NB4 (cell line): ENCODE measurements at regions not wholly inside any gene's neighbourhood (a gene's known extent, or its start where the extent isn't known, plus 50 kb on each side); places are given as distances from the start of the nearest gene placed in this dataset.

ENCODE experiments used
- DNase-seq: peaks from one replicate; pipeline ENCODE4 v3.0.0; 2010; ENCODE audit warnings: low read depth
- H3K4me3 ChIP-seq: one replicate; pipeline ENCODE4 v1.5.1; 2011; ENCODE audit warnings: mild to moderate bottlenecking, low read depth, low read length, moderate library complexity
- CTCF ChIP-seq: IDR thresholded peaks from one replicate; pipeline ENCODE4 v1.5.1; 2012; ENCODE audit warnings: low read depth, low read length
- MAX ChIP-seq: IDR thresholded peaks from 2 replicates; pipeline ENCODE4 v1.6.1; 2011; ENCODE audit warnings: low read depth, low read length
- MYC ChIP-seq: IDR thresholded peaks from 2 replicates; pipeline ENCODE4 v1.6.1; 2011; ENCODE audit warnings: low read depth, low read length
- POLR2A ChIP-seq: IDR thresholded peaks from 2 replicates; pipeline ENCODE4 v1.6.1; 2011; ENCODE audit warnings: mild to moderate bottlenecking; ENCODE audit not compliant: insufficient read length; ENCODE audit errors: extremely low read depth

DNA sequence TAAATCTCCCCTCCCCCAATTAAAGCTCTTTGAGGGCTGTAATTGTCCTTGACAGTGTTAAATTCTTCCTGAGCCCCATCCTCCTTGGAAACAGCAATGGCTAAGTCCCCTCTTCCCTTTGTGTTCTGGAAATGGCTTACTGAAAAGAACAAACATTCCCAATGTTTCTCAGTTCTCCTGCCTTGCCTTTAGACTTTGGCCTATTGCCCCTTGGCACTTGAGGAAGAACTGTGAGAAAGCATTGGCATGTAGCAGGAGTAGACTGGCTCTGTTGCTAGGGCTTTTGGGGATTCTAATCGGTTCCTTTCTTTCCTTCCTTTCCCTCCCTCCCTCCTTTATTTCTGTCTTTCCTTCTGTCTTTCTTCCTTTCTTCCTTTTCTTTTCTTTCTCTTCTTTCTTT, 463.3 kb upstream of the PODXL start:
- no peak for TF ChIP-seq MAX
- no peak for TF ChIP-seq CTCF
- no peak for TF ChIP-seq POLR2A
- no peak for TF ChIP-seq MYC
- no peak overlapping the region for H3K4me3 ChIP-seq
- no peak for DNase-seq

GRCh38 chr7:132009778-132010177, 453.4 kb upstream of the PODXL start:
- DNase-seq: no peak
- no peak overlapping the region for H3K4me3 ChIP-seq
- TF ChIP-seq MAX: no peak
- TF ChIP-seq POLR2A: no peak
- no peak for TF ChIP-seq CTCF
- no peak for TF ChIP-seq MYC

DNA sequence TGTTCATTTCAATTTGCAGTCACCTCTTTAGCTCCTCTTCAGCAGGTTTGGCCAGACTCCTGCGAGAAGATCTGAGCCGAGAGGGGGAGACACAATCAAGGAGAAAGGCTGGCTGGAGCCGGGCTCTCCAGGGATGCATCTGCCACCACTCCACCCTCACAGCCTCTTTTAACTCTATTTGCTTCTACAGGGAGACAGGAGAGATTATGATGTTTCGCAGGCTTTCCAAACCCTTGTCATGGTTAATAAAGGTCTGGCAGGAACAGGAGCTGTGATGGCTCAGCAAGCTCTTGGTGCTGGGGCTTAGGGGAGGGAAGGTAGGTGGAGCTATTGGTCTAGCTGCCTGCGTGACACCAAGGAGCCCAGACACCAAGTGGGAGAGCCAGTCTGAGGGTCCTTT, 448.1 kb upstream of the PODXL start:
- H3K4me3 ChIP-seq: no peak overlapping the region
- TF ChIP-seq MYC (no peak), MAX (no peak), POLR2A (no peak), CTCF (no peak)
- DNase-seq: no peak

DNA sequence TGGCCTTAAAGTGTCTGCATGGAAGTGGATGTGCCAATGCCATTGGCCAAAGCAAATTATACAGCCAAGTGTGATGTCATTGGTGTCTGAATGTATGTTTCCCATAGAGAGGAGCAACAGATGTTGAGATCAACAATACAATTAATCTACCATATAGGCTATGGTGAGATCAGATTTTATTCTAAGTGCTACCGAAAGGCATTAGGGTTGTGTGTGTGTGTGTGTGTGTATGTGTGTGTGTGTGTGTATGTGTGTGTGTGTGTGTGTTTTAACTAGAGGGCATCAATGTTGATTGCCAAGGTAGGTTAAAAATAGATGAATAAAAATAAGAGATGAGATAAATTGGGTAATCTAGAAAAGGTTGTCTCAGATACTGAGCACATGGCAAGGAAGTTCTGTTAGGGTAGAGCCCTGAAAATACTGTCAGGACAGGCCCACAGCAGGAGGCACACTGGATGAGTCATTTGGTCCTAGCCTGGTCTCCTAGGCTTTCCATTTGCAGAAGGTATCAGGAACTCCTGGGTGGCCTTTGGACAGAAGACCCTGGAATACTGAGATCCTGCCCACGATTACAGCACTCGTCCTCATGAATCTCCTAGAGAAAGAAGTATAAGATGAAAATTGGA, 446.0 kb upstream of the PODXL start:
- no peak overlapping the region for H3K4me3 ChIP-seq
- DNase-seq: no peak
- TF ChIP-seq POLR2A (no peak), CTCF (no peak), MAX (no peak), MYC (no peak)

- no peak for DNase-seq
- H3K4me3 ChIP-seq: no peak overlapping the region
- no peak for TF ChIP-seq MAX
- TF ChIP-seq POLR2A: no peak
- no peak for TF ChIP-seq MYC
- TF ChIP-seq CTCF: no peak
Observed at GRCh38 chr7:132001146-132001545, 444.7 kb upstream of the PODXL start.

DNA sequence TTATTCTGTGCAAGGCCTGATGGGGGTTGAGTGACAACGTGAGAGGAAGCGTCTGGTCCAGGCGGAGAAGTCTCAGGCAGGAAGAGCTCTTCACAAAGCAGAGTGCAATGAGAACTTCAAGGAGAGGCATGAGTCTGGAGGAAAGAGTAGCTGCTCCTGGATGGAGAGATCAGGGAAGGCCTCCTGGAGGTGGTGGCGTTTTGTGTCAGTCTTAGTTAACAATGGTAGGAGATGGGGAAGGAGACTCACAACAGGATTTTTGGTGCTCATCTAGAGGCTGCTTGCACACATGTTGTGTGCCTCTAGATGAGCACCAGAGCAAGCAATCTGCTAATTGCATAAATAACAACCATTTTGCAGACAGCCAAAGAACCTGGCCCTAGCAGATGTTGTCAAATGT, 442.8 kb upstream of the PODXL start:
- no peak overlapping the region for H3K4me3 ChIP-seq
- DNase-seq: no peak
- no peak for TF ChIP-seq POLR2A
